Astrocyte (in vitro differentiated cells and primary cell): ENCODE measurements at regions not wholly inside any gene's neighbourhood (a gene's known extent, or its start where the extent isn't known, plus 50 kb on each side); places are given as distances from the start of the nearest gene placed in this dataset.

Experiments used
- DNase-seq: peaks from one replicate; pipeline ENCODE4 v3.0.0-alpha.2; 2010; ENCODE audit warnings: low read depth
- FAIRE-seq: peaks from 2 replicates; lab custom pipeline; 2011; peaks lifted over from hg19 to GRCh38; lab: Jason Lieb, UNC
- H2AFZ ChIP-seq: 2 replicates; pipeline ENCODE4 v1.6.0; 2012; ENCODE audit warnings: low read depth, low read length, inconsistent platforms
- H3K27ac ChIP-seq: 2 replicates; pipeline ENCODE4 v1.5.1; 2011; ENCODE audit warnings: low read depth, low read length, inconsistent platforms
- H3K27me3 ChIP-seq: 2 replicates; pipeline ENCODE4 v1.6.0; 2011; ENCODE audit warnings: low read length, inconsistent platforms; ENCODE audit not compliant: insufficient read depth
- H3K36me3 ChIP-seq: 2 replicates; pipeline ENCODE4 v1.5.1; 2011; ENCODE audit warnings: low read length, inconsistent platforms; ENCODE audit not compliant: insufficient read depth
- H3K4me1 ChIP-seq: 2 replicates; pipeline ENCODE4 v1.5.1; 2011; ENCODE audit warnings: low read length, inconsistent platforms; ENCODE audit not compliant: insufficient read depth
- H3K4me2 ChIP-seq: 2 replicates; pipeline ENCODE4 v1.6.0; 2012; ENCODE audit warnings: low read length, inconsistent platforms
- H3K4me3 ChIP-seq: 2 replicates; pipeline ENCODE4 v1.5.1; 2011; ENCODE audit warnings: low read depth, mild to moderate bottlenecking, low read length, inconsistent platforms; ENCODE audit not compliant: insufficient read depth
- H3K79me2 ChIP-seq: 2 replicates; pipeline ENCODE4 v1.6.0; 2012; ENCODE audit warnings: mild to moderate bottlenecking, low read length, inconsistent platforms; ENCODE audit not compliant: insufficient read depth
- H3K9ac ChIP-seq: 2 replicates; pipeline ENCODE4 v1.6.0; 2012; ENCODE audit warnings: mild to moderate bottlenecking, low read length, inconsistent platforms
- H3K9me3 ChIP-seq: 2 replicates; pipeline ENCODE4 v1.5.1; 2012; ENCODE audit warnings: low read depth, mild to moderate bottlenecking, low read length, inconsistent platforms; ENCODE audit not compliant: insufficient read depth
- H4K20me1 ChIP-seq: 2 replicates; pipeline ENCODE4 v1.6.0; 2012; ENCODE audit warnings: low read length, inconsistent platforms; ENCODE audit not compliant: insufficient read depth
- H3K27ac Mint-ChIP-seq: one replicate; pipeline ENCODE4 v1.8.0; 2021; ENCODE audit warnings: mild to moderate bottlenecking, mixed read lengths; ENCODE audit not compliant: unreplicated experiment
- H3K27me3 Mint-ChIP-seq: one replicate; pipeline ENCODE4 v1.8.0; 2021; ENCODE audit warnings: low read depth, mixed read lengths; ENCODE audit not compliant: unreplicated experiment
- H3K36me3 Mint-ChIP-seq: one replicate; pipeline ENCODE4 v1.8.0; 2021; ENCODE audit warnings: low read depth, mixed read lengths; ENCODE audit not compliant: unreplicated experiment
- H3K4me1 Mint-ChIP-seq: one replicate; pipeline ENCODE4 v1.8.0; 2021; ENCODE audit warnings: low read depth, mixed read lengths; ENCODE audit not compliant: unreplicated experiment
- H3K4me3 Mint-ChIP-seq: one replicate; pipeline ENCODE4 v1.8.0; 2021; ENCODE audit warnings: mild to moderate bottlenecking, moderate library complexity, mixed read lengths; ENCODE audit not compliant: unreplicated experiment
- H3K9me3 Mint-ChIP-seq: one replicate; pipeline ENCODE4 v1.8.0; 2021; ENCODE audit warnings: mild to moderate bottlenecking, mixed read lengths; ENCODE audit not compliant: unreplicated experiment
- EZH2 ChIP-seq: IDR thresholded peaks from 2 replicates; pipeline ENCODE4 v1.6.1; 2012; ENCODE audit warnings: mild to moderate bottlenecking, low read length, inconsistent platforms; ENCODE audit not compliant: insufficient read depth
- TF ChIP-seq, protein P1 (sequence below): IDR thresholded peaks from 2 replicates; pipeline ENCODE4 v1.5.1; 2011; ENCODE audit warnings: low read depth, mild to moderate bottlenecking, inconsistent platforms, low read length, moderate library complexity; ENCODE audit not compliant: insufficient read depth

DNA sequence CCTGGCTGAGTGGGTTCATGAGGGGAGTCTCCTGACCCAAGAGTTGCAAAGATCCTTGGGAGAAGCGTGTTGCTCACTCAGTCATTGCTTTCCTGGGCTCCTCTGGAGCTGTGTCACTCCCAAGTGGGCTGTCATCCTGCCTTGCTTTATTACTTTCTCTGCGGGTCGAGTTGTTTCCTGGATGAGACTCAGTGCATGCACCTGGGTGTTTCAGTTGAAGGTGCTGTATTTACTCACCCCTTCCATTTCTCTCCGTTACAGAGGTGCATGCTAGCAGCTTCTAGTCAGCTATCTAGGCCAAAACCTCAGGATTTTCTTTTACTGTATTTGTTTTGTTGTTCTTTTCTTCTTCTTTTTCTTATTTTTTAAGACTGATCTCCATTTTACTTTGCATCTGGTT, 785.5 kb upstream of the EDIL3 start:
- Histone ChIP-seq H3K79me2 (no peaks in the 10 kb centered on the region), H3K4me2 (no peak overlapping the region), H3K4me1 (no peaks in the 10 kb centered on the region), H3K9me3 (no peaks in the 10 kb centered on the region), H4K20me1 (no peaks in the 10 kb centered on the region), H3K36me3 (no peaks in the 10 kb centered on the region), H3K27ac (no peak overlapping the region), H3K27me3 (no peaks in the 10 kb centered on the region), H3K9ac (no peak overlapping the region), H3K4me3 (no peak overlapping the region), H2AFZ (no peak overlapping the region)
- Mint-ChIP-seq H3K4me1 (no peaks in the 10 kb centered on the region), H3K36me3 (no peaks in the 10 kb centered on the region), H3K9me3 (peaks cover 5% of the 10 kb centered on the region), H3K27me3 (no peaks in the 10 kb centered on the region), H3K4me3 (no peak overlapping the region), H3K27ac (no peak overlapping the region)
- no peak for FAIRE-seq
- TF ChIP-seq, protein P1, sequence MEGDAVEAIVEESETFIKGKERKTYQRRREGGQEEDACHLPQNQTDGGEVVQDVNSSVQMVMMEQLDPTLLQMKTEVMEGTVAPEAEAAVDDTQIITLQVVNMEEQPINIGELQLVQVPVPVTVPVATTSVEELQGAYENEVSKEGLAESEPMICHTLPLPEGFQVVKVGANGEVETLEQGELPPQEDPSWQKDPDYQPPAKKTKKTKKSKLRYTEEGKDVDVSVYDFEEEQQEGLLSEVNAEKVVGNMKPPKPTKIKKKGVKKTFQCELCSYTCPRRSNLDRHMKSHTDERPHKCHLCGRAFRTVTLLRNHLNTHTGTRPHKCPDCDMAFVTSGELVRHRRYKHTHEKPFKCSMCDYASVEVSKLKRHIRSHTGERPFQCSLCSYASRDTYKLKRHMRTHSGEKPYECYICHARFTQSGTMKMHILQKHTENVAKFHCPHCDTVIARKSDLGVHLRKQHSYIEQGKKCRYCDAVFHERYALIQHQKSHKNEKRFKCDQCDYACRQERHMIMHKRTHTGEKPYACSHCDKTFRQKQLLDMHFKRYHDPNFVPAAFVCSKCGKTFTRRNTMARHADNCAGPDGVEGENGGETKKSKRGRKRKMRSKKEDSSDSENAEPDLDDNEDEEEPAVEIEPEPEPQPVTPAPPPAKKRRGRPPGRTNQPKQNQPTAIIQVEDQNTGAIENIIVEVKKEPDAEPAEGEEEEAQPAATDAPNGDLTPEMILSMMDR: no peak
- no peak for TF ChIP-seq EZH2
- DNase-seq: no peak

GRCh38 chr5:85173469-85173868, 788.8 kb upstream of the EDIL3 start:
- DNase-seq (no peak), FAIRE-seq (no peak)
- H3K4me1 ChIP-seq: no peaks in the 10 kb centered on the region
- H3K9me3 ChIP-seq: no peaks in the 10 kb centered on the region
- H4K20me1 ChIP-seq: no peaks in the 10 kb centered on the region
- no peak overlapping the region for H3K4me2 ChIP-seq
- no peaks in the 10 kb centered on the region for H3K36me3 Mint-ChIP-seq
- H2AFZ ChIP-seq: no peak overlapping the region
- H3K4me1 Mint-ChIP-seq: no peaks in the 10 kb centered on the region
- TF ChIP-seq, protein P1: no peak
- TF ChIP-seq EZH2: no peak
- no peaks in the 10 kb centered on the region for H3K79me2 ChIP-seq
- H3K27me3 Mint-ChIP-seq: no peaks in the 10 kb centered on the region
- no peaks in the 10 kb centered on the region for H3K27me3 ChIP-seq
- no peaks in the 10 kb centered on the region for H3K36me3 ChIP-seq
- H3K27ac Mint-ChIP-seq: no peak overlapping the region
- no peaks in the 10 kb centered on the region for H3K9me3 Mint-ChIP-seq
- no peak overlapping the region for H3K4me3 Mint-ChIP-seq
- no peak overlapping the region for H3K27ac ChIP-seq
- H3K9ac ChIP-seq: no peak overlapping the region
- no peak overlapping the region for H3K4me3 ChIP-seq

GRCh38 chr5:85182344-85182743, 797.7 kb upstream of the EDIL3 start:
- FAIRE-seq: no peak
- Histone ChIP-seq H3K36me3 (no peaks in the 10 kb centered on the region), H3K4me1 (no peaks in the 10 kb centered on the region), H3K27ac (no peak overlapping the region), H3K4me2 (no peak overlapping the region), H4K20me1 (no peaks in the 10 kb centered on the region), H3K4me3 (no peak overlapping the region), H3K9ac (no peak overlapping the region), H3K79me2 (no peaks in the 10 kb centered on the region), H3K9me3 (no peaks in the 10 kb centered on the region), H2AFZ (no peak overlapping the region), H3K27me3 (no peaks in the 10 kb centered on the region)
- no peak overlapping the region for H3K4me3 Mint-ChIP-seq
- TF ChIP-seq EZH2: no peak
- TF ChIP-seq, protein P1: no peak
- H3K27ac Mint-ChIP-seq: no peak overlapping the region
- no peak for DNase-seq
- H3K27me3 Mint-ChIP-seq: no peaks in the 10 kb centered on the region
- no peaks in the 10 kb centered on the region for H3K9me3 Mint-ChIP-seq
- no peaks in the 10 kb centered on the region for H3K36me3 Mint-ChIP-seq
- H3K4me1 Mint-ChIP-seq: no peaks in the 10 kb centered on the region
